ENCODE measurements at regions not wholly inside any gene's neighbourhood (a gene's known extent, or its start where the extent isn't known, plus 50 kb on each side); places are given as distances from the start of the nearest gene placed in this dataset.

DNA sequence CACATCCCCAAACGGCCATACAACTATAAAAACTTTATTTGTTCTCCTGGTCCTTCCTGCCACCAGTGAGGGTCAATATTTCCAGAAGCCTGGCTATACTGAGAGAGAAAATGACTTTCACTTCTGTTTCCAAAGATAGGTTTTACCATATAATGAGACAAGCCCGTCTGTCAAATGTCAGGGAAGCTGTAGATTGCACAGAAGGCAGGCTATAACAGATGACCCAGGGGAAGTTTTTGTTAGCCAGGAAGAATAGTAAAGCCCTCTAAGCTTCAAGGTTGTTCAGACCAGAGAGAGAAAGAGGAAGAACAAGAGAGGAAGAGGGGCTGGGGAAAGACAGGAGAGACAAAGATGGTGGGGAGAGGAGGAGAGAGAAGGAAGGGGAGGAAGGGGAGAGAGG lies 217.5 kb downstream of the GBA3 start:
- no peak for DNase-seq

DNA sequence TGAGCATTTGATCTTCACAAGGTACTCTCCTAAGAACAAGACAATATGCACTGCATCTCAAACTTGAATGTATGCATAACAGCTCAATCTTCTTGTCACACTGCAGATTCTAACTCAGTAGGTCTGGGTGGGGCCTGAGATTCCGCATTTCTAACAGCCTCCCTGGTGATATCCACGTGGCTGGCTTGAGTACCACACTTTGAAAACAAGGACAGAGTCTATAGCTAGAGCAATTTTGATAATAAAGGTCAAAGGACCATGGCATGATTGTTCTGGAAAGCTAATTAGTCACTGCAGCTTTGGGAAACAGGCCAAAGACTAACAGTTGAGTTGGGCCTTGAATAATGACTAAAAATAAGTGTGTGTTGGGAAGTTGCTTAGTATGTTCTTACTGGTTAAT lies 213.3 kb downstream of the GBA3 start:
- DNase-seq: no peak

DNA sequence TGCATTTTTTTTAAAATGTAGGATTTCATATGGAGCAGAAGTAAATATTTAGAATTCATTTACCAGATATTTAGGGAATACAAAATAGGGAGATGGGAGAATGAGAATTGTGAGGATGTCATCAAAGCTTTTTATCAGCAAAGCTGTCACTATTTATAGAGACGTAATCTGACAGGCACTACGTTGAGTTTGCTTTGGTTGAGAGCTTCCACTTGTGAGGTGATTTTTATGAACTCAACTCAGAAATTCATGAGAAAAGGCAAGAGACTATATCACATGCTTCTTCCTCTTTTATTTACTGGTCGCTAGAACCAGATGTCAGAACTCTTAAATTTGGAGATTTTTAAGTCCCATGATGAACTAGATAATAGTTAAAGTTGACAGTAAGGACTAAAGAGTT lies 211.2 kb downstream of the GBA3 start:
- DNase-seq: no peak

DNA sequence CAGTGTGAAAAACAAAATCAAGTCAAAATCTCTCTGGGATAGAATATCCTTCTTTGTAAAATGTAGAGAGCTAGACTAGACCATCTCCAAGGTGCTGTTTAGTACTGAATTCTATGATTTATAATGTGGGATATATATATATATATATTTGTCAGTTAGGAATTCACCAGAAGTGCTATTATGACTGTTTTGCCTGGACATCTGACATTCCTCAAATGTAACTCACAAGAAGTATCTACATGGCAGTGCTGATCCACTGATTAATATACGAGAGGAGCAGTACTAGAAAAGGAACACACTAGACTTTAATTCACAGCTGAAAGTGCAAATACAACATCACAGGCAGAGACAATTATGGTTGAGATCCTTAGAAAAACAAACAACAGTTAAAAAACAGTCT lies 208.9 kb downstream of the GBA3 start:
- DNase-seq: no peak

DNA sequence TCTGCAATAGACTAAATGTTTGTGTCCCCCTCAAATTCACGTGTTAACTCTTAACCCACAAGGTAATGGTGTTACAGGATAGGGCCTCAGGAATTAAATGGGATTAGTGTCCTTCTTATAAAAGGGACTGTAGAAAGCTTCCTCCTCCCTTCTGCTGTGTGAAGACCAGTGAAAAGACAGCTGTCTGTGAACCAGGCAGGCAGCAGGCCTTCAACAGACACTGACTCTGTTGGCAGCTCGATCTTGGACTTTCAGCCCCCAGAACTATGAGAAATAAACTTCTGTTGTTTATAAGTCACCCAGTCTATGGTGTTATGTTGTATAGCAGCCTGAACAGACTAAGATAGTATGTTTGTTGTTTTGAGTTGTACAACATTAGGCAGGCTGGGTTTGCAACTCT lies 208.1 kb downstream of the GBA3 start:
- no peak for DNase-seq

DNA sequence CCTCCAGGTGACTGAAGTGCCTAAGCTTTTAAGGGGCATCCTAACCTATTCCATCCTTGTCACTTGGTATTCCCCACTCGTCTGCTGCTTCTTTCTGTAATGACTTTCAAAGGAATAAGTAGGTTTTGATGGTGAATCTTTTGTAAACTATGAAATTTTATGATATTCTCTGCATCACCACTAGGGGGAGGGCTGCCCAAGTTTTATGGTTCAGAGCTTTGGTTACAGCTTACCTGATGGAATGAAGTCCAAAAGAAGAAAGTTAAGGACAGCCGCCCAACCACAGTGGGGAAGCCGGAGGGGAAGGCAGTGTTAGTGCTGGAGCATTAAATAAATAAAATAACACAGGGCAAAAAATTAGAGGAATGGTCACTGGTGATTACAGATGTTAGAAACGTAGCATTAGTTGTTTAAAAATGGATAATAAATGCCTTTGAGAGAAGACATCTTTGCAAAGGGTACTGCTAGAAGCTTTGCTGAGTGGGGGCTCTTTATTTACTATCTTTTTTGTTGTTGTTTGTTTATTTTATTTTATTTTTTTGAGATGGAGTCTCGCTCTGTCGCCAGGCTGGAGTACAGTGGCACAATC lies 204.9 kb downstream of the GBA3 start:
- no peak for DNase-seq

DNA sequence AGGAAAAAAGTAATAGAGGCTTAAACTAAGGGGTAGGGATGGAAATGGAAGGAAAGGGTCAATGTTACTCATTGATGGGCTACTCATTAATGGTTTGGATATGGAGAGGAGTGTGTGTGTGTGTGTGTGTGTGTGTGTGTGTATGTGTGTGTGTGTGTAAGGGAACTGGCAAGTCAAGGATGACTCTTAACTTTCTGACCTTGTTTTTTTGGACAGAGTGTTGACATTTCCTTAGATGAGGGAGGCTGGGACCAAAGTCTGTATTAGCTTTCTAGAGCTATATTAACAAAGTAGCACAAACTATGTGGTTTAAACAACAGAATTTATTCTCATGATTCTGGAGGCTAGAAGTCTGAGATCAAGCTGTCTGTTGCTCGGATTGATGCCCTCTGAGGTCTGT lies 202.7 kb downstream of the GBA3 start:
- no peak for DNase-seq

DNA sequence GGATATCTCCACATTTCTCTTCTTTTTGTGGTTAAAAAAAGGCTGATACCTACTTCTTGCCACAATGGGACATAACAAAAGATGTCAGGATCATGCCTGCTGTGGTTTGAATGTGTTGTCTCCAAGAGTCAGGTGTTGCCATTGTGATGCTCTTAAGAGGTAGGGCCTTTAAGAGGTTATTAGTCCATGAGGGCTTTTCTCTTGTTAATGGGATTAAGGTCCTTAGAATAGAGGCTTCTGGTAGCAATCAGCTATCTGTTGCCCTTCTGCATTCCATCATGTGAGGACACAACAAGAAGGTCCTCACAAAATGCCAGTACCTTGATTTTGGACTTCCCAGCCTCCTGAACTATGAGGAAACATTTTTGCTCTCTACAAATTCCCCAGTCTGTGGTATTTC lies 191.4 kb downstream of the GBA3 start:
- no peak for DNase-seq

DNA sequence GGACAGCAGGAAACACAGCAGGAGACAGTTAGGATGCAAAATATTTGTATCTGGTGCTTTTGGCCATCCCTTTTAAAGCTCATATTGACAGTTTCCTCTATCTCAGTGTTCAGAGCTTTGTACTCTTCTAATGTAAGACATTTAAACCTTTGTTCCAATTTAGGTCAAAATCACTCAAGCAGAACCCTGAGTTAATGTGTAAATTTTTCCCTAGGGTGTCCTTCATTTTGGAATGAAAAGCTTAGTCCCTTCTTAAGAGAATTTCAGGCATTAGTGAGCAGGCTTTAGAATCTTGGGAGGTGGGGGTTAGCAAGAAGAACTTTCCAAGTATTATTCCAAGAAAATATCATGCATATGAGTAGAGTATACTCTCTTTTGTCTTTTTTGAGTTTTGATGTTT lies 188.7 kb downstream of the GBA3 start:
- DNase-seq: no peak

DNA sequence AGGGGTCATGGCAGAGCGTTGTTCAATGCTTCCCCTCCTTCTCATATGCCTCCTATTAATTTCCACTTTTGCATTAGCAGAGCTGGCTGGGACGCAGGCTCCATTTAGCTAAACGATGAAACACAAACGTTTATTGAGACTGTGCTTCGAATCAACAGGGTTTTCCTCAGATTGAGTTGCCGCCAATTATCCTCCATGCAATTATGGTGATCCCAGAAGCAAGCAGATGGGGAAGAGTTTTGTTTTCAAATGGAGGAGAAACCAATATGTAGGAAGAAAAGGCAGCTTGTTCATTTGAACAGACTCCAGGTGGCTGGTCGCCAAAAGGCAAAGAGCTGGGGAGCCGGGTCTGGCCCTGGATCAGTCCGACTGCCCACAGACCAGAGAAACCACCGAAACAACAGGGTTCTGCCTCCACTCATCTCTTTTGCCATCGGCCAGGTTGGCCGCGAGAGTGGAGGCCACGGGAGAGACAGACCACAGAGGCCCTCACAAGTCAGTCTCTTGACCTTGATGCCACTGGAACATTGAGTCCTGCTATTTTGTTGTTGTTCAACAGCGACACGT lies 184.8 kb downstream of the GBA3 start:
- no peak for DNase-seq

DNA sequence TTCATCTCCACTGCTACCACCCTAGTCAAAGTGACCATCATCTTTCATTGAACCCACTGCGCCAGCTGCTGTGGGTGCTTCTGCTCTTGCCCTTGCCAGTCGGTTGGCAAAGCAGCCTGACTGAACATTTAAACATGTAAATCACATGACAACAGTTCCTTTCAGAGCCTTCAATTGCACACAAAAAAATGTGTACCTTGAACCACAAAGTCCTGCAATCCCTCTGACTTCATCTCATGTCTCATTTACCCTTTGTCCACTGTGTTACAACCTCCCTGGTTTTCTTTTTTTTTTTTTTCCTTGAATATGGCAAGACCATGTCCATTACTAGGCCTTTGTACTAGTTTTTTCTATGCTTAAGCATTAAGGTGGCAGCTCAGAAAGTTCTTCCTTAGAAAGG lies 183.5 kb downstream of the GBA3 start:
- no peak for DNase-seq

DNA sequence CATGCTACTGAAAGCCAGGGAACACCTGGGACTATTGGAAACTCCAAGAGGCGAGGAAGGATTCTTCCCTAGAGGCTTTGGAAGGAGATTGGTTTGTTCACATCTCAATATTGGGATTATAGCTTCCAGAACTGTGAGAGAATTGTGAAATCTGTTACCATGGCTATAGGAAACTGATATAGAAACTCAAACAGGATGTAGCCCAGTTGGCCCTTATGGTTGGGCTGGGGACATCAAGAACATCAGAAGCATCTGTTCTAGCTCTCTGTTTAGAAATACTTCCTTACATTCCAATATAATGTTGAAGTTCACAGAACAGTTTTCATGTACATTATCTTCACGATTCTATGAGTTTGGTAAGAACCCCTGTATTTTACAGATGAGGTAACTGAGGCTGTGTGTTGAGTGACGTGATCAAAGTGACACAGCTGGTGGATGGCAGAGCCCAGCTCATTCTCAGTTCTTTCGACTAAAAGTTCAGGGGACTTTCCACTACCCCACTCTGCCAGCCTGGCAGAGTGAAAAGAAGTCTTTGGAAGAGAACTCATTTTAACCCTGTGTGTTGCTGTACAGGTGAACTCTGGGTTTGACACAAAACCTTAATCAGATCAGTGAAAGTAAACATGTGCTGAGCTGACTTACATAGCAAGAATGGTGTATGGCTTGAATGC lies 183.0 kb downstream of the GBA3 start:
- DNase-seq: no peak

DNA sequence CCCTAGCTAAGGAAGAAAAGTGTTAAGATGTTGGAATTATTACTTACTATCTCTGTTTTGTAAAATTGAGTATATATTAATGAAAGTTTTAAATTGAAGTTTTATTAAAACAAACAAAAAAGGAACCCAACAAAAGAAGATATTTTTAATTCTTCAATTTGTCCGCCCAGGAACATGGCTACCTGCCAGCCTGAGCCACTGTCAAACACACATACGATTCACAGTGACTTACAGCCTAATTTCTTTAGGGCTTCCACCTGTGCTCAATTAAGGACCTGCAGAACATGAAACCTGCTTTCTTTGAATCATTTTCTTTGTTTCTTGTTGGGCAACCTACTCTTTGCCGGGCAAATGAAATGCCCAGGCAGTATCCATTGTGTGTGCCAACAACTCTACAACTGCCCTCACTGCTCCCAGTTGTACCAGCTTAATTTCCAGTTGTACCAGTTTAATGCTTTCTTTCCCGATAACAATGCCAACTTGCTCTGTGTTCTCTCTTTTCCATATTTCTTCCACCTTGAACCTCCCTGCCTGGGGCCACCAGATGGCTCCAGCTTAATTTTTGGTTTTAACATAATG lies 181.7 kb downstream of the GBA3 start:
- no peak for DNase-seq

DNA sequence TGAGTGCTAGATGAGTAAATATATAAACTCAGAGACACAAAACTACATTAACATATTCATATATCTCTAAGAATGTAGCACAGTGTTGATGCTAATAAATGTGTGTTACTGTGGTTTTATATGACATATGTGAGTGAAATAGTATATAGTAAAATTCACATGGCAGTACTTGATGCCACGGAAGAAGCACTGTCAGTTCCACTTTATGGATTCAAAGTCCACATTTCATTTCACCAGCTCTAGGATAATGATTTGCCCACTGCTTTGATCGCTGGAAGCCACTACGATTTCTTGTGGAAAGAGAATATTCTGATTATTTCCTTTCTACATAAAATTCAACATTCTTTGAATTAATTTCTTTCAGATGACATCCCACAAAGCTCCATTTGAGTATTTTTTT lies 181.2 kb downstream of the GBA3 start:
- no peak for DNase-seq

DNA sequence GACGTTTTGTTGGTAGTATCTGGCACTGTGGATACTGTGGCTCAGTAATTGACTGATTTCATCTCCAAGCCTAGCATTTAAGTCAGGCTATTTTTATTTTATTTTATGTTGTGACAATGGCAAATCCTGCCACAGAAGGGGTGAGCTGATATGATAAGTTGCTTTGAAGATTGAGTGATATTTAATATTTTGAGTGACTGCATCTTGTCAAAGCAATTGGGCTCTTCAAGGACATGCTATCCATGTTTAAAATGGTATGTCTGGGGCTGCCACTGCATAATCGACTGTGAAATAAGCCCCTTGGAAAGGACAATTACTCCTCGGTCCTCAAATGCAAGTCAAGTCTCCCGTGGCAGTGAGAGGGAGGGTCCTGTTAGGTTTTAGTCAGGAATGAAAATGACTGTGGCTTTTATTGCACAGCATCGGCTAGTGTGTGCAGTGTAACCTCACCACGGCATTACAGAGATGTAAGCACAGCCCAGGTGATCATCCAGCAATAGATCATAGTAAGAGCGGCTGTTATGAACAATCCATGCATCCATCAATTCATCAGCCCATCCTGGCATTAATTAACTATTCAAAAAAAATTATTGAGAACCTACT lies 178.2 kb downstream of the GBA3 start:
- DNase-seq: no peak

DNA sequence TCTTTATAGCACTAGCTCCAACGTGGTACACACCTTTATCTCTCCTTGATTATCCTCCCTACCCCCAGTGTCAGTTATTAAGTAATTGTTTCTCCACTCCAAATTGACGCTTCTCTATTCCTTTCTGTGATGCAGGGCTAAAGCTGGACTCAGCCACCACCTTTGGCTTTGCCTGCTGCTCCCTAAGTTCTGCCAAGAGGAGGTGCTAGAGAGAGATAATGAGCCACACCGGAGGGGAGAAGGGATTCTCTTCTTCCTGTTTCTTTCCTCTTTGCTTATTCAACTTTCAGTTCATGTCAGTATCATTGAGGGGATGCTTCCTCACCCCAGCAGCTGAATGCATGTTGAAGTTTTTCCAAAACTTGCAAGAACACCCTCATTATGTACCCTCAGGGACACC lies 176.5 kb downstream of the GBA3 start:
- DNase-seq: no peak

All from NCI-H510A (cell line).